Activated naive CD4-positive, alpha-beta T cell treated with anti-CD3 and anti-CD28 coated beads, Interleukin-2, amount 50 U/mL, for 72 hours (primary cell): ENCODE measurements at regions not wholly inside any gene's neighbourhood (a gene's known extent, or its start where the extent isn't known, plus 50 kb on each side); places are given as distances from the start of the nearest gene placed in this dataset.
A peak's percentile ranks its signal among the peaks of the same experiment; 100 is the strongest.

Source experiments
- ATAC-seq, 2 donors: fragments of 150-1000 bp; cut with Tn5 transposase; 2 replicates each; pipeline ENCODE4 v1.10.0; 2021; ENCODE audit warnings: mild to moderate bottlenecking in 2 of 2, moderate library complexity in 2 of 2
- DNase-seq, 2 donors: peaks; one replicate each; pipeline ENCODE4 v3.0.0; 2021 to 2022; ENCODE audit warnings: low spot score in 2 of 2
- H3K27ac Mint-ChIP-seq, 2 donors: one replicate each; pipeline ENCODE4 v1.8.0; 2022; ENCODE audit warnings: mild to moderate bottlenecking in 2 of 2, mixed read lengths in 2 of 2
- H3K36me3 Mint-ChIP-seq, 2 donors: one replicate each; pipeline ENCODE4 v1.8.0; 2022; ENCODE audit warnings: mixed read lengths in 2 of 2
- H3K9me3 Mint-ChIP-seq, 2 donors: one replicate each; pipeline ENCODE4 v1.8.0; 2022; ENCODE audit warnings: mixed read lengths in 2 of 2

GRCh38 chr2:6410313-6410712 lies 455.4 kb downstream of the CMPK2 start:
- DNase-seq (no peak), ATAC-seq (no peak)
- Mint-ChIP-seq H3K27ac (no peak overlapping the region), H3K36me3 (no peaks in the 10 kb centered on the region), H3K9me3 (peaks cover 3 to 9% of the 10 kb centered on the region in 2 donors)

- DNase-seq (no peak), ATAC-seq (peak in 1 of 2 donors; percentile 53)
- H3K27ac Mint-ChIP-seq = no peak overlapping the region
- peaks cover 3 to 10% of the 10 kb centered on the region in 2 donors for H3K9me3 Mint-ChIP-seq
- no peaks in the 10 kb centered on the region for H3K36me3 Mint-ChIP-seq
Measured at GRCh38 chr2:6412533-6413091, 453.1 kb downstream of the CMPK2 start.

- Mint-ChIP-seq H3K27ac (no peak overlapping the region), H3K9me3 (peaks cover 3 to 10% of the 10 kb centered on the region in 2 donors), H3K36me3 (no peaks in the 10 kb centered on the region)
- no peak for ATAC-seq
- DNase-seq = no peak
Measured at GRCh38 chr2:6417050-6417449, 448.7 kb downstream of the CMPK2 start.

GRCh38 chr2:6418291-6418690 lies 447.4 kb downstream of the CMPK2 start:
- H3K27ac Mint-ChIP-seq = no peak overlapping the region
- ATAC-seq (no peak), DNase-seq (no peak)
- peaks cover 0 to 5% of the 10 kb centered on the region in 2 donors for H3K9me3 Mint-ChIP-seq
- H3K36me3 Mint-ChIP-seq = no peaks in the 10 kb centered on the region

- ATAC-seq (no peak), DNase-seq (no peak)
- no peaks in the 10 kb centered on the region for H3K9me3 Mint-ChIP-seq
- no peaks in the 10 kb centered on the region for H3K36me3 Mint-ChIP-seq
- no peak overlapping the region for H3K27ac Mint-ChIP-seq
Measured at GRCh38 chr2:6421138-6421730, 444.5 kb downstream of the CMPK2 start.

GRCh38 chr2:6421888-6422287 lies 443.8 kb downstream of the CMPK2 start:
- Mint-ChIP-seq H3K27ac (no peak overlapping the region), H3K9me3 (no peaks in the 10 kb centered on the region), H3K36me3 (no peaks in the 10 kb centered on the region)
- no peak for DNase-seq
- ATAC-seq = no peak

GRCh38 chr2:6423157-6423556 lies 442.6 kb downstream of the CMPK2 start:
- DNase-seq (no peak), ATAC-seq (peak in 1 of 2 donors; percentile 37)
- H3K27ac Mint-ChIP-seq = no peak overlapping the region
- no peaks in the 10 kb centered on the region for H3K36me3 Mint-ChIP-seq
- no peaks in the 10 kb centered on the region for H3K9me3 Mint-ChIP-seq

GRCh38 chr2:6423944-6424343 lies 441.8 kb downstream of the CMPK2 start:
- DNase-seq (no peak), ATAC-seq (no peak)
- Mint-ChIP-seq H3K36me3 (no peaks in the 10 kb centered on the region), H3K9me3 (no peaks in the 10 kb centered on the region), H3K27ac (no peak overlapping the region)

- no peak overlapping the region for H3K27ac Mint-ChIP-seq
- peaks cover 0 to 4% of the 10 kb centered on the region in 2 donors for H3K9me3 Mint-ChIP-seq
- ATAC-seq = no peak
- no peaks in the 10 kb centered on the region for H3K36me3 Mint-ChIP-seq
- no peak for DNase-seq
Measured at GRCh38 chr2:6425032-6425431, 440.7 kb downstream of the CMPK2 start.

GRCh38 chr2:6429210-6429986 lies 436.3 kb downstream of the CMPK2 start:
- Mint-ChIP-seq H3K36me3 (no peaks in the 10 kb centered on the region), H3K27ac (no peak overlapping the region), H3K9me3 (peaks cover 5 to 8% of the 10 kb centered on the region in 2 donors)
- ATAC-seq (no peak), DNase-seq (no peak)

GRCh38 chr2:6434438-6434837 lies 431.3 kb downstream of the CMPK2 start:
- no peak overlapping the region for H3K27ac Mint-ChIP-seq
- no peaks in the 10 kb centered on the region for H3K36me3 Mint-ChIP-seq
- H3K9me3 Mint-ChIP-seq = peaks cover 5 to 6% of the 10 kb centered on the region in 2 donors
- DNase-seq (no peak), ATAC-seq (no peak)

GRCh38 chr2:6441800-6442199 lies 423.9 kb downstream of the CMPK2 start:
- Mint-ChIP-seq H3K27ac (no peak overlapping the region), H3K36me3 (no peaks in the 10 kb centered on the region), H3K9me3 (no peaks in the 10 kb centered on the region)
- DNase-seq (no peak), ATAC-seq (no peak)

- no peak overlapping the region for H3K27ac Mint-ChIP-seq
- H3K9me3 Mint-ChIP-seq = no peaks in the 10 kb centered on the region
- DNase-seq (no peak), ATAC-seq (no peak)
- no peaks in the 10 kb centered on the region for H3K36me3 Mint-ChIP-seq
Measured at GRCh38 chr2:6442252-6442985, 423.3 kb downstream of the CMPK2 start.

GRCh38 chr2:6443061-6443823 lies 422.5 kb downstream of the CMPK2 start:
- Mint-ChIP-seq H3K36me3 (no peaks in the 10 kb centered on the region), H3K27ac (no peak overlapping the region), H3K9me3 (no peaks in the 10 kb centered on the region)
- DNase-seq (no peak), ATAC-seq (no peak)

GRCh38 chr2:6444514-6444913 lies 421.2 kb downstream of the CMPK2 start:
- no peaks in the 10 kb centered on the region for H3K36me3 Mint-ChIP-seq
- no peak for DNase-seq
- ATAC-seq = no peak
- H3K27ac Mint-ChIP-seq = no peak overlapping the region
- H3K9me3 Mint-ChIP-seq = no peaks in the 10 kb centered on the region

- Mint-ChIP-seq H3K27ac (no peak overlapping the region), H3K36me3 (no peaks in the 10 kb centered on the region), H3K9me3 (no peaks in the 10 kb centered on the region)
- ATAC-seq (no peak), DNase-seq (no peak)
Measured at GRCh38 chr2:6445156-6445555, 420.6 kb downstream of the CMPK2 start.
